HG02973 (cell line): ENCODE measurements at regions not wholly inside any gene's neighbourhood (a gene's known extent, or its start where the extent isn't known, plus 50 kb on each side); places are given as distances from the start of the nearest gene placed in this dataset.
A peak's percentile ranks its signal among the peaks of the same experiment; 100 is the strongest.
"Not testable (repeated sequence)": the region's sequence is repeated elsewhere in the genome, so short reads cannot be mapped to it uniquely, and the experiment has no call there.

Source experiments
- ATAC-seq: cut with Tn5 transposase; IDR thresholded peaks from one replicate; pipeline ENCODE4 v1.9.1; 2021; ENCODE audit warnings: moderate library complexity; ENCODE audit not compliant: unreplicated experiment

DNA sequence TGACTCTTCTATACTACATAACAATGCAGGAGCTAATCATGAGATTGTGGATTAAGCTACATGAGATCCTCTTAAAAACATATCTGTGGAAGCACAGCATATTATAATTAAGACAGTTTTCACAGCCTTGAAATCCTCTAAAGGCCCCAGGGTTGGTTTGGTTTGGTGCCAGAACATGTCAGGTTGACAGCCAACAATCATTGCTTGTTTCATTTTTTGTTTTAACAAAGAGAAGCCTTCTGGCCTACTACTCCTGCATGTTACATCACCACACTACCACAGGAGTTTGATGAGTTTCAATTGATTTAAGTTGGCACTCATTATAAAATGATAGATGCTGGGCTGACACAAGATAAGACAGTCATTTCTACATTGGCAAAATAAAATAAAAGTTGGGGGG is 255.9 kb upstream of the ERBB4 start:
- ATAC-seq: no peak

DNA sequence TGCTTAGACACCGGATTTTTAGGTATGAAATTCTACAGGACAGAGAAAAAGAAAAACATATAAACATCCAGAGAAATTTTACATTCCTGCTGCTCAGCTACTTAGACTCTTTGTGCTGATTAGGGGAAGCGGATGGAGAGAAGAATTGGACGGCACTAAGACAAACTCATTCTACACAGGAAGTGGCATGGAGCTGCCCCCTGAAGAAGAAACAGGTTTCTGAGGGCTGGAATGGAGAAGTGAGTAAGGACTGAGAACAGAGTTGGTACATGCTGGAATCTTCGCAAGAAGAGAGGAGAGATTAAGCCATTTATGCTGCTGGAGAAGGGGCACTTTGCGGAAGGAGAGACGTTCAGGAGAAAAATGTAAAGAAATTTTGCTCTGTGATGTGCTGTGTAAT is 253.0 kb upstream of the ERBB4 start:
- ATAC-seq: no peak

DNA sequence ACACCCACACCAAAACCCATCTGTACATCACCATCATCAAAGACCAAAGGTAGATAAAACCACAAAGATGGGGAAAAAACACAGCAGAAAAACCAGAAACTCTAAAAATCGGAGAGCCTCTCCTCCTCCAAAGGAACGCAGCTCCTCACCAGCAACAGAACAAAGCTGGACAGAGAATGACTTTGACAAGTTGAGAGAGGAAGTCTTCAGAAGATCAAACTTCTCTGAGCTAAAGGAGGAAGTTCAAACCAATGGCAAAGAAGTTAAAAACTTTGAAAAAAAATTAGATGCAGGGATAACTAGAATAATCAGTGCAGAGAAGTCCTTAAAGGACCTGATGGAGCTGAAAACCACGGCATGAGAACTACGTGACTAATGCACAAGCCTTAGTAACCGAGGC is 247.5 kb upstream of the ERBB4 start:
- not testable (repeated sequence) for ATAC-seq

DNA sequence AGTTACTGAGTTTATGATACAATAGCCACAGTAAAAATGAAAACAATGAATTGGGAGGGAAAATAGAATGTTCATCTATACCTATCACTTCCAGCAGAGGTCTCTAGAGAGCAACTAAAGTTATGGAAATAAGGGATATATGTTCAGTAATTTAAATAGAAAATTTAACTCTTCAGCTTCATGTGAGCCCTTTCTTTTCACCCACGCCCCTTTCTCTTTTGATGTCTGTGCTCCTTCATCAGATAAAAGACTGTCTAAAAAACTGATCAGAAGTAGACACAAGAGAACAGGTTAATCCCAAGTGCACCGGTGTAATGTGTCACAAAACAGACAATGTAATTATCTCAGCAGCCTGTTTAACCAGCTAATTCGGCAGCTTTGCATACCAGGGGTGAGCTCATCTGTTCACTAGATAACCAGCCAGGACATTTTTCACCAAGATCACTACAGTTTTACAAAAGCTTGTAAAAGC is 238.5 kb upstream of the ERBB4 start:
- peak; percentile 52 for ATAC-seq

DNA sequence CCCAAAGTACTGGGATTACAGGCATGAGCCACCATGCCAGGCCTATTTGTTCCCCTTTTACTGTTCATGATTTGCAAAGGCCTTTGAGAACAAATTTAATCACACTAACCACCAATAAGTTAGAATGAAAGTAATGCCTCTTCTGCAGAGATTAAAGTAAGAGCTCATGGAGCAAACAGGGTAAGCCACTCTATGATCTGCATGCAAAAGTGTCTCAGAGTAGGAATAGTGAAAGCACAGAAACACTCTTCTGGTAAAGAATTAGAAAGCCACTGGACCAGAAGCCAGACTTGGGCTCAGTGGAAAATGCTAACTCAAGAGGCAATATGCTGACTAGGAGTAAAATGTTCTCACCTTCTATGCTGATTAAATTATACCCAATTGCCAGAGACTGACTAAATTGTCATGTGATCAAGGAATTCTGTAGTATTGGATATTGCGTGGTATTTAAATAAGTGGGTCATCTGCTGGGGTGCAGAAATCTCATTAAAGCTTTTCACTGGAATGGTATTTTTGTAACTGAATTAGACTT is 235.3 kb upstream of the ERBB4 start:
- no peak for ATAC-seq

DNA sequence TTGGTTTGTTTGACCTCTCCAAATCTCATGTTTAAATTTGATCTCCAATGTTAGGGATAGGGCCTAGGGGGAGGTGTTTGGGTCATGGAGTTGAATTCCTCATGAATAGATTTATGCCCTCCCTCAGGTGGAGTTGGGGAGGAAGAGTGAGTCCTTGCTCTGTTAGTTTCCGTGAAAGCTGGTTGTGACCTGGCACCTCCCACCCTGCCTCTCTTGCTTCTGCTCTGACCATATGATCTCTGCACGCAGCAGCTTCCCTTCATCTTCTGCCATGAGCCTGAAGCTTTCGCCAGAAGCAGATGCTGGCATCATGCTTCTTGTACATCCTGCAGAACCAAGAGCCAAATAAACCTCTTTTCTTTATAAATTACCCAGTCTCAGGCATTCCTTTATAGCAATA is 231.6 kb upstream of the ERBB4 start:
- no peak for ATAC-seq

DNA sequence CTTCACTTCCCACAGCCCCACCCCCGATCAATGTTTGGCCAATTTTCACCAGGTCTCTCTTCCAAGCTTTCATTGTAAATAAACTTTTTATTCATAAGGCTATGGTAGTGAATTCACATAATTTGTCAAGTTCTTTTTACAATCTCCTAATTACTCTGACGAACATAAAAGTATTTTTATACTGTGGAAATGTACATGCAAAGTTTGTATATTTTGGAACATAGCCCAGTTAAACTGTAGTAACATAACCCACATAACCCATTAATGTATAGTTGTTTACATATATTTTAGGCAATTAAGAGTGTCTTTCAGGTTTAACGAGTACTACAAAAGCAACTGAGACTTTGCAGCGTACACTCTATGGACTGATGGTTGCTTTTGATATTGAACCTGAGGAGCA is 228.3 kb upstream of the ERBB4 start:
- ATAC-seq: no peak

DNA sequence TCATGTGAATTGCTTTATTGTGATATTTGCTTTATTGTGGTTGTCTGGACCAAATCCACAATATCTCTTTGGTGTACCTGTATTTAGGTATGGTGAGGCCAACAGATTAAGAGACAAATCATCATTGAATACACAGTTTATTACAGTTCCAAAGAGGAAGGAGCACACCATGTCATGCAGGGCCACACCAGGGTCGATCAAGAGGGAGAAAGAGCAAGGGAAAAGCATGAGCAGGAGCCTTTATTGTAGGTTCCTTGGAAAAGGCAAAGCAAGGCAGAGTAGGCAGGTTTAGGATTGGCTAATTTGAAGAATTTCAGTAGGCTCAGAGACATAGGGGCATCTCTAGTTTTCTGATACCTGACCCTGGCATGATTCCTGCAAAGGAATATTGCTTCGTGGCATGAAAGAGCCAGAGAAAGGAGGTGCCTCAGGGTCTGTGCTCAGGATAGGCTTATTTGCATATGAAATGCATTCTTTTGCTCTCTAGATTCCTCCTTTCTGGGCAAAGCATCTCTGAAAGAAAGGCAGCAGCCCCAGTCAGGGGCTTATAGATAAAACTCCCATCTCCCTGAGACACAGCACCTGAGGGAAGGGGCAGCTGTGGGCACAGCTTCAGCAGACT is 214.2 kb upstream of the ERBB4 start:
- no peak for ATAC-seq

DNA sequence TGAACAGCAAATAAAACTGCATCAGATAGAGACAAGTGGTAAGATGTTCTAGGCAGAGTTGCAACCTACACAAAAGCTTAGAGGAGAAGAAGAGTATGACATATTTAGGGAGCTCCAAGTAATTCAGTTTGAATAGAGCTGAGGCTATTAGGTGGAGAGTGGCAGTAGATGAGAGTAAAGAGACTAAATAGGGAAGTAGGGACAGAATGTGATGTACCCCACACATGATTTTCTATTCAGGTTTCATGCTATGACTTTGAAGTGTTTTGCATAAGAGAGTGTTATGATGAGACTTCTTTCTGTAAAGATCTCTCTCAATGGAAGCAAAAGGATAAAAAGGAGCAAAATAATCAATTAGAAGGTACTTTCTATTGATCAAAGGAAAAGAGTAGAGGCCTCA is 206.8 kb upstream of the ERBB4 start:
- ATAC-seq: peak; percentile 97

DNA sequence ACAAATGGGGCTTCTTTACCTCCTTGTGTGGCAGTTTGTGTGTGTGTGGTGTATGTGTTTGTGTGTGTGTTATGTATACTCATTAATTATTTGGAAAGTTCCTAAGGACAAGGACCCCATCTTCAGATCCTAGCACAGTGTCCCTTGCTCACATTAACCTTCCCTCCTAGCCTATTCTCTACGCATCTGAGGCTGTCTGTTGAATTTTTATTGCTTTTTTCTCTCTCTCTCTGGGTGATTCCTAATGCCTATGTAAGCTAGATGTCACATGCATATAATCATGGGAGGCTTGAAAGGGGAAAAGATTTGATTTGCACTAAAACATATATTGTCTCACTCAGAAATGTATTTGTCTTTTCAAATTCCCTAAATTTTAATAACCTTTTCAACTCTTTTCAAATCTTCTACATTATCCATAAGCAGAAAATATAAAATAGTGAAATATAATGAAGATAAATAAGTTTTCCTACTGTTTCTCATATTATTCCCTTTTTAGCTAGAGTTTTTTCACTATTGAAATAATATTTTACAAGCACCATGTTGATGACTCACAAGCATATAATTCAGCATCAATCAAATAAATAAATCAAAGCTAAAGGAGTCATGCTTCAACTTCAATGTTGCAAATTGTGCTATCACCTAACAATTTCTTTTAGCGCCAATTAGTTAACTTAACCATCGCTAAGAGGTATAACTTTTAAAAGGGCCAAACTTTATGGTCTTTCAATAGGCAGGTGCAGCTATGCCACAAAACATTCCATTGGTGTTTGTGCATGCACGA is 199.0 kb upstream of the ERBB4 start:
- no peak for ATAC-seq

DNA sequence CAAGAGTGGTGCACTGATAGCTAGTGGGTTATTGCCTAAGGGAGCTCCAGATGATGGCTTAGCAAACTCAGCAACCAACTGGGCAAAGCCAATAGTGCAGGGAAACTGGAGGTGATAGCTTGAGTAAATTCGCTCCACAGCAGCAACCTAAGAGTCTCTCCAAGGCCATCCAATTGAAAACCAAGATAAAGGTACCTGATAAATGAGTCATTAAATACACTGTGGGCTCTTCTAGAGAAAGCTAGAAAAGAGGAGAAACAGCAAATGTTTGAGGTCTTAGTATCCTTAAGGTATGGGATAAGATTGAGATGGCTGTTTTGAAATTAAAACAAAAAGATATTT is 197.8 kb upstream of the ERBB4 start:
- ATAC-seq: no peak

DNA sequence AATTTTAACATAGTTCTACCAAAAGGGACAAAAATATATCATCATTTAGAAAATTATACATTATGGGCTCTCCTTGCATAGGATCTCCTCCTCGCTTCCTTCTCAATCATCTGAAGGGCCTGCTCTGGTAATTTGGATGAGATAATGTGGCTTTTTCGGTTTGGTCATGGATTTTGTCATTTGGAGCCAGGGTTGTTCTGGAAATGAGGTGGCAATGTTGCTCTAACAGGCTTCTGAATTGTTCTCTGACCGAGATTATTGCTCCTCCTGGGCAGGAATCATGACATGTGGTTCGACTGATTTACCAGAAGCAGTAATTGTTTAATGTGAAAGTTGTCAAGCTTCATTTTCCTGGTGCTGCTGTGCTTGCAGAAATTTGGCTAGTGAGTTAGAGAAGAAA is 194.7 kb upstream of the ERBB4 start:
- ATAC-seq: peak; percentile 31

DNA sequence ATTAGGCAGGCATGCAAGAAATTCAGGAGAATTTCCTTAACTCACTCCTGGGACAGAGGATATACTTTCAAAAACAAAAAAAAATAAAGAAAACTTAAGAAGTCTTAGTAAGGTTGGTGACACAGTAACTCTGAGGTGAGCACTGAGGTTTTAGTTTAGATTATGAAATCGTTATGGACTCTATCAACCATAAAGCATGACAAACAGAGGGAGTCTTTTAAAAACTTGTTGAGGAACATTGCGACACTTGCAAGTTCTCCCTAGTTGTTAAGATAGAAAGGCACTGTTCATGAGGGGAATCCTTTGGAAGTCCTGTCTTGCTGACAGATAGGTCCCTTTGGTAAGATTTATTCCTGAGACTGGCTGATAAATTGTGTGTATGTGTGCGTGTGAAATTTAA is 194.3 kb upstream of the ERBB4 start:
- no peak for ATAC-seq

DNA sequence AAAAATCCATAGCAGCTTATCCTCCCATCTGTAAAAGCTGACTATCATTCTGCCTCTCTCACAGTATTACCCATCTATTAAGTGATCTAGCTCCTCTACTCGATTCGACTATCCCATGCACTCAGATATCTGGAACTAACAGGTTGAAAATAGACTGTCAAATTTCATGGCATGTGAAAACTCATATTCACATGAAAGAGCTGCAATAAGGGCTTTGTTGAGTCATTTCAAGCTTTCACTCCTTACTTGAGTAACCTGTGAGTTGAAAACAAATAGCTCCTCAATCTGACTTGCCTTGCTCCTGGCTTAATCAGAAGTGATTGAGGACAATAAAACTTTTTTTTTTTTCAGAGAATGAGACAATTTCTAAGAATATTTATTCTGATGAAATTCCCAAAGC is 192.4 kb upstream of the ERBB4 start:
- peak; percentile 86 for ATAC-seq

DNA sequence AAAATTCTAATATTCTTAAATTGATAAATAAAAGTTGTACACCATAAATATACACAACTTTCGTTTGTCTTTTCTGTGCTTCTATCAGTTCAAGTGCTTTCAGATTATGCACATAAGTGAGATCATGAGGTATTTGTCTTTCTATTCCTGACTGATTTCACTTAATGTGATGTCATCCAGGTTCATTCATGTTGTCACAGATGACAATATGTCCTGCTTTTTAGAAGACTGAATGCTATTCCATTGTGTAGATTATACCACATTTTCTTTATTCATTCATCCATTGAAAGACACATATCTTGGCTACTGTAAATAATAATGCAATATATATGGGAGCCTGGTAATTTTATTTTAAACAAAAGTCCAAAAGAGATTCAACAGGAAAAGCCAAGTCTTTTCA is 190.1 kb upstream of the ERBB4 start:
- ATAC-seq: no peak

DNA sequence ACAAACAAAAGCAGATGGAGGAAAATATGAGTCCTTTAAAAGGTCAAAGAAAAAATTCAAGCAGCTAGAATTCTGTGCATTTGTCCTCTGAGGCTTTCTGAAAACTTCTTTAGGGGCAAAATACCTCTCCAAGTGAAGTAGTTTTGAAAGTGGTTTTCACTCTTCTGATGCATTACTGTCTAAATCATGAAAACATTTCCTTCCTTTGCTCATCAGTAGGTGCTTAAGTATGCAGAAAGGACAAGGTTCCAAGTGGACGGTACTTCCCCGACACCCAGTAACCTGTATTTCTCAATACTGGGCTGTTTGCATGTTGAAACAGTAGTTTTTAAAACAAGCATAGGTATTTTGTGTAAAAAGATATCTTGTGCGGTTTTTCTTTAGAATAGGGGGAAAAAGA is 189.1 kb upstream of the ERBB4 start:
- peak; percentile 42 for ATAC-seq

DNA sequence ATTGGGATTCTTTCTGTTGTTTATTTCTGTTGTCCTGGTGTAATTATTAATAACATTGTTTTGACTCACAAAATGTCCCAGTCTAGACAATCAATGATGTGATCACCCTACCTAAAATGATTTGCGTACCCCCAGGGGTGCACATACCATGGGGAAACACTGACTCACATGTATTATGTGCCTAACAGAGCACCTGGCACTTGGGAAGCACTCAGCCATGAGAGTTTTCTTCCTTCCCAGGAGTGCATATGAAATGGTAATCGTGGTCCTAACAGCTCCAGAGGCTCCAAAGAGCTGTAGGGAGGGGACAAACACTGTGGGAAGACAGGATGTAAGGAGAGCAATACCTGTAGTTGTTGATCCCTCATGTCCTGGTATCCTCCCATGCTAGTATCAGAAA is 187.8 kb upstream of the ERBB4 start:
- no peak for ATAC-seq

DNA sequence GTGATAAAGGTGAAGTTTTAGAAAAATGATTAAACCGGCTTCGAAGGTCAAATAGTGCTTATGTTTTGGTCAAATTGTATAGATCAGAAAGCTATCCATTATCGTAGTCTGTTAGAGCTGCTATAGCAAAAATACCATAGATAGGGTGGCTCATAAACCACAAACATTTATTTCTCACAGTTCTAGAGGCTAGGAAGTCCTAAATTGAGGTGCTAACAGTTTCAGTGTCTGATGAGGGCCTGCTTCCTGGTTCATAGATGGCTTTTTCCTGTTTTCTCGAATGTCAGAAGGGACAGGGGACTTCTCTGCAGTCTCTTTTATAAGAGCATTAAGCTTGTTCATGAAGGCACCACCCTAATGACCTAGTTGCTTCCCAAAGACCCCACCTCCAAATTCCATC is 186.6 kb upstream of the ERBB4 start:
- no peak for ATAC-seq

DNA sequence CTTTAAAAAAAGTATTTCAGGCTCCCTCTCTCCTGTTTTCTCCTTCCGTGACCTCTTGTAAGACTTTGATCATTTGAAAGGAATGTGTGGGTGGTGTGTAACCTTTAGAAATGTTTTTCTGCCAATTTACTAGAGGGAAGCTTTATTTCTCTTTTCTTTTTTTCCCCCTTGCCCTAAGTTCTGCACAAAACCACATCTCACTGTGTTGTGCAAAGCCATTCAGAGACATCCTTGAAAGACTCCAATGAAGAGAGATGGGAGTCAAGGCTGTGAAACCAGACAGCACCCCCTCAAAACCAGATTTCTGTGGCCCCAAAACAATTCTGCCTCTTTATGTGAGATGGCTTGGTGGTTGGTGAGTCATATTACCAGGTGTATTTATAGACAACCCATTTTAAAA is 184.6 kb upstream of the ERBB4 start:
- ATAC-seq: no peak

DNA sequence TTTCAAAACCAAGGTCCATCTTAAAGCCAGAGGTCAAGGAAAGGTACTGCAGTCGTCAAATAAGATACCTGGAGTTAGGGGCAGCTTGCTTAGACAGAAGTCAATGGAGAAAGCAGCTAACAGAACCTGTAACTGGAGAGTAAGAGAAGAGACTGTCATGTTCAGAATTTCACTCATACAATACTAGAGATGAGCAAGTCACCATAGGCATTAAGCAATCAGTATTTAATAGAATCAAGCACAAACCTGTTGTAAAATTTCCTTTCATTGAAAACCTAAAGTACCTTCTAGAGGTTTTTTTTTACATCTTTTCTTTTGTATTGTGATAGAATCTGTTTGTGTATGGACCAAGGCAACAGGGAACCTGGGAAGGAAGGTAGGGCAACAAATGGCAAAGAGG is 183.4 kb upstream of the ERBB4 start:
- ATAC-seq: no peak

DNA sequence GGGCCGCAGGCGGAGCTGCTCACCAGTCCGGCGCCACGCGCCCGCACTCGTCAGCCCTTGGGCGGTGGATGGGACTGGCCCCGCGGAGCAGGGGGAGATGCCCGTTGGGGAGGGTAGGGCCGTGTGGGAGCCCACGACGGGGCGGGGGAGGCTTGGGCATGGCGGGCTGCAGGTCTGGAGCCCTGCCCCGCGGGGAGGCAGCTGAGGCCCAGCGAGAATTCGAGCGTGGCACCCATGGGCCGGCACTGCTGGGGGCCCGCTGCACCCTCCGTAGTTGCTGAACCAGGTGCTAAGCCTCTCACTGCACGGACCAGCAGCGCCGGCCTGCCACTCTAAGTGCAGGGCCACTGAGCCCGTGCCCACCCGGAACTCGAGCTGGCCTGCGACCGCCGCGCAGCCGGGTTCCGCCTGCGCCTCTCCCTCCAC is 182.4 kb upstream of the ERBB4 start:
- ATAC-seq: no peak

DNA sequence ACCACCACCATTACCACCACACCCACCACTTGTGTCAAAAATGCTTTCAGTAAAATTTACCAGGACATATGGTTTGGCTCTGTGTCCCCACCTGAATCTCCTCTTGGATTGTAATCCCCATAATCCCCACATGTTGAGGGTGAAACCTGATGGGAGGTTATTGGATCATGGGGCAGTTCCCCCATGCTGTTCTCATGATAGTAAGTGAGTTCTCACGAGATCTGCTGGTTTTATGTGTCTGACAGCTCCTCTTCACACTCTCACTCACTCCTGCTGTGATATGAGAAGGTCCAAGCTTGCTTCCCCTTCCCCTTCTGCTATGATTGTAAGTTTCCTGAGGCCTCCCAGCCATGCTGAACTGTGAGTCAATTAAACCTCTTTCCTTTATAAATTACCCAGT is 176.8 kb upstream of the ERBB4 start:
- not testable (repeated sequence) for ATAC-seq

DNA sequence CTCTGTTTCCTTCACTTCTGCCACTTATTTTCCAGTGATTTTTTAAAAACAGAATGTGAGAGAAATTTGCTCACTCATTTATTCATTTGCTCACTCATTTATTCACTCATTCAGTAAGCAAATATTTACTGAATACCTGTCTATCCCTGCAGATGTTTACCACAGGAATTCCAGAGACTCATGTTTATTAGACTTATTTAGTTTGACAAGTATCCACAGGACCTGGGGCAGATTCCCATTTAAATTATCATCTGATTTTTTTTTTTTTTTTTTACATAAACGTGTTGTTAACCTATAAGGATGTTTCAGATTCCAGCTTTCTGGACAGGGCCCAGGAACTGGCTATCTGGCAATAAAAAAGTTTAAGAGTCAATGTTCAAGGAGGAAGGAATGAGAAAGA is 175.1 kb upstream of the ERBB4 start:
- no peak for ATAC-seq
